ENCODE measurements at regions not wholly inside any gene's neighbourhood (a gene's known extent, or its start where the extent isn't known, plus 50 kb on each side); places are given as distances from the start of the nearest gene placed in this dataset.

DNA sequence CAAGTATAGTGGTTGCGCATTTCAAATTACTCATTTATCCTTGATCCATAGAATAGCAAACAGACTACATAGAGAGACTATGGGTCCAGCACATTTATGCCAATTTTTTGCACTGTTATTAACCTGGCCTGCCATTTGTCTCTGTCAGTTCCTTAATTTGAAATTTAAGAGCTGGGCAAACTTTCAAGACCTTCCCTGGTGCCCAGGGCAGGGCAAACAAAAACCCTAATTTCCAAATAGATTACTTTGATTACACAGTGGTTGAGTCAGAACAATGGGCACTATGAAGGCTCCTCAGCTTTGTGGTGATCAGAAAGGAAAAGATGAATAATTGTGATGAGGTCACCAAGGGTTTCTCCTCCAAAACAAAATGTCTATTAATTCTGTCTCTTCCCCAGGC, 80.6 kb downstream of the TNFSF18 start:
- Histone ChIP-seq H3K36me3 (ENCODE audit: control insufficient read depth, insufficient read depth, low read length) (no peaks in the 10 kb centered on the region), H2AK9ac (replicated peaks; ENCODE audit: low read depth, low read length, poor library complexity) (no peak overlapping the region), H2BK20ac (ENCODE audit: low read depth, low read length) (peak overlapping the region; percentile 77), H4K91ac (ENCODE audit: insufficient read depth, low read depth, low read length) (peak overlapping the region; percentile 76; the same call in 1 of the 2 replicates), H2BK15ac (ENCODE audit: low read depth, low read length) (peak overlapping the region; percentile 26; the same call in 1 of the 3 replicates), H3K79me1 (ENCODE audit: low read depth in 1 of 2, low read length in 2 of 2) (no peaks in the 10 kb centered on the region), H3K9ac (ENCODE audit: low read depth, low read length) (no peak overlapping the region), H3K4me2 (ENCODE audit: low read depth, low read length) (no peak overlapping the region), H2BK5ac (ENCODE audit: low read depth, low read length, poor library complexity, severe bottlenecking) (peak overlapping the region; percentile 80), H4K20me1 (ENCODE audit: insufficient read depth, low read length) (no peaks in the 10 kb centered on the region), H4K5ac (ENCODE audit: low read depth, low read length) (peak overlapping the region; percentile 74; the same call in 1 of the 2 replicates), H3K18ac (ENCODE audit: low read depth, low read length) (peak overlapping the region; percentile 87), H3K4ac (ENCODE audit: low read depth, low read length) (peak overlapping the region; percentile 72), H3K56ac (ENCODE audit: extremely low read depth, insufficient read depth, low read length) (peak overlapping the region; percentile 22; the same call in 1 of the 2 replicates), H3K4me3 (ENCODE audit: insufficient read depth, low read depth, low read length) (no peak overlapping the region), H3K27ac (ENCODE audit: insufficient read depth, low read length) (peak overlapping the region; percentile 1; the same call in 1 of the 2 replicates), H3K9me1 (ENCODE audit: insufficient read depth, low read length) (peaks cover 5% of the 10 kb centered on the region), H3K9me3 (ENCODE audit: control insufficient read depth, insufficient read depth, low read length) (no peaks in the 10 kb centered on the region), H3K23ac (ENCODE audit: low read depth, low read length) (0 out of 2 replicates have a peak overlapping the region, but pooled peaks have one; percentile 14), H3K14ac (replicated peaks; ENCODE audit: low read depth, low read length) (peak overlapping the region; percentile 91), H3K4me1 (ENCODE audit: control insufficient read depth, insufficient read depth, low read length) (peaks cover 13% of the 10 kb centered on the region), H2BK120ac (ENCODE audit: low read depth, low read length) (peak overlapping the region; percentile 75), H2AK5ac (ENCODE audit: low read depth, low read length) (no peak overlapping the region), H3K27me3 (ENCODE audit: control insufficient read depth, insufficient read depth, low read length) (no peaks in the 10 kb centered on the region), H4K8ac (ENCODE audit: low read depth in 2 of 2, low read length in 2 of 2) (peak overlapping the region in 1 of 2 experiments; percentile 26; a peak in 2 of 4 replicates), H2AFZ (replicated peaks; ENCODE audit: low read length, poor library complexity) (no peak overlapping the region)
- CTCF ChIA-PET = interaction anchor here (0.6 to 1.2 kb wide), 2 partner anchors 171 to 226 kb away, joined by 3 read pairs; no protein-coding TSS in a partner anchor
- no CpG with 5 or more reads among the region's 1 CpG for WGBS, 2 experiments (ENCODE audit: extremely low coverage in 2 of 2, insufficient read length in 1 of 2)
- DNase-seq (no peak), ATAC-seq (ENCODE audit: low read depth) (no peak)
- POLR2A ChIA-PET (ENCODE audit: unreplicated experiment) = interaction anchor here (1.0 kb wide), 1 partner anchor 8 kb away, joined by 3 read pairs; no protein-coding TSS in a partner anchor
- intact Hi-C loops (cut with micrococcal nuclease) = no loop called here
- TF ChIP-seq RFX5 (IDR thresholded peaks at IDR 0.05; ENCODE audit: low read depth, low read length) (no peak), CHD1 (IDR thresholded peaks at IDR 0.05; ENCODE audit: low read depth, low read length) (no peak), RAD21 (IDR thresholded peaks at IDR 0.05; ENCODE audit: low read length) (no peak), CEBPB (IDR thresholded peaks at IDR 0.05; ENCODE audit: low read depth, low read length) (no peak), POLR2A (IDR thresholded peaks at IDR 0.05; ENCODE audit: low read depth, low read length) (no peak), SMC3 (IDR thresholded peaks at IDR 0.05; ENCODE audit: low read depth, low read length) (no peak), MAZ (IDR thresholded peaks at IDR 0.05; ENCODE audit: borderline replicate concordance, low read depth, low read length) (no peak), RCOR1 (IDR thresholded peaks at IDR 0.05; ENCODE audit: insufficient replicate concordance, low read length) (no peak), BHLHE40 (IDR thresholded peaks at IDR 0.05; ENCODE audit: low read depth, low read length) (no peak), MXI1 (IDR thresholded peaks at IDR 0.05; ENCODE audit: borderline replicate concordance, low read depth, low read length) (no peak)
- TF ChIP-seq, protein P1, sequence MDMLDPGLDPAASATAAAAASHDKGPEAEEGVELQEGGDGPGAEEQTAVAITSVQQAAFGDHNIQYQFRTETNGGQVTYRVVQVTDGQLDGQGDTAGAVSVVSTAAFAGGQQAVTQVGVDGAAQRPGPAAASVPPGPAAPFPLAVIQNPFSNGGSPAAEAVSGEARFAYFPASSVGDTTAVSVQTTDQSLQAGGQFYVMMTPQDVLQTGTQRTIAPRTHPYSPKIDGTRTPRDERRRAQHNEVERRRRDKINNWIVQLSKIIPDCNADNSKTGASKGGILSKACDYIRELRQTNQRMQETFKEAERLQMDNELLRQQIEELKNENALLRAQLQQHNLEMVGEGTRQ (IDR thresholded peaks at IDR 0.05; ENCODE audit: low read depth, low read length) = no peak
- TF ChIP-seq, protein P2, sequence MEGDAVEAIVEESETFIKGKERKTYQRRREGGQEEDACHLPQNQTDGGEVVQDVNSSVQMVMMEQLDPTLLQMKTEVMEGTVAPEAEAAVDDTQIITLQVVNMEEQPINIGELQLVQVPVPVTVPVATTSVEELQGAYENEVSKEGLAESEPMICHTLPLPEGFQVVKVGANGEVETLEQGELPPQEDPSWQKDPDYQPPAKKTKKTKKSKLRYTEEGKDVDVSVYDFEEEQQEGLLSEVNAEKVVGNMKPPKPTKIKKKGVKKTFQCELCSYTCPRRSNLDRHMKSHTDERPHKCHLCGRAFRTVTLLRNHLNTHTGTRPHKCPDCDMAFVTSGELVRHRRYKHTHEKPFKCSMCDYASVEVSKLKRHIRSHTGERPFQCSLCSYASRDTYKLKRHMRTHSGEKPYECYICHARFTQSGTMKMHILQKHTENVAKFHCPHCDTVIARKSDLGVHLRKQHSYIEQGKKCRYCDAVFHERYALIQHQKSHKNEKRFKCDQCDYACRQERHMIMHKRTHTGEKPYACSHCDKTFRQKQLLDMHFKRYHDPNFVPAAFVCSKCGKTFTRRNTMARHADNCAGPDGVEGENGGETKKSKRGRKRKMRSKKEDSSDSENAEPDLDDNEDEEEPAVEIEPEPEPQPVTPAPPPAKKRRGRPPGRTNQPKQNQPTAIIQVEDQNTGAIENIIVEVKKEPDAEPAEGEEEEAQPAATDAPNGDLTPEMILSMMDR (conservative IDR thresholded peaks at IDR 0.05; ENCODE audit: low read depth, low read length) = no peak
- dilution Hi-C loops (cut with HindIII; ENCODE audit: low sequenced_read_pairs, unreplicated experiment) = no loop called here
- in situ Hi-C loops (cut with MboI; ENCODE audit: low sequenced_read_pairs) = no loop called here
- no TSS peak for BruUV-seq (replicated peaks)

All from IMR-90 (cell line).